PC-3 (cell line): ENCODE measurements at regions not wholly inside any gene's neighbourhood (a gene's known extent, or its start where the extent isn't known, plus 50 kb on each side); places are given as distances from the start of the nearest gene placed in this dataset.
A peak's percentile ranks its signal among the peaks of the same experiment; 100 is the strongest.

Source experiments
- ATAC-seq: fragments of 200-7000 bp; cut with Tn5 transposase; 2 replicates; pipeline ENCODE4 v1.9.1; 2020; ENCODE audit warnings: mild to moderate bottlenecking, moderate library complexity
- BruUV-seq: library from RNA; stranded (reverse); fragments of 400-500 nt; replicated peaks from 2 replicates; lab custom pipeline; 2021; lab: Mats Ljungman, UMichigan
- CTCF ChIA-PET: fragments of 300-600 bp; sonication (Branson Sonifier 250); formaldehyde crosslinking; loops from one replicate; lab custom pipeline; 2022; ENCODE audit warnings: antibody characterized with exemption; lab: Charles Lee
- POLR2A ChIA-PET: fragments of 300-600 bp; sonication (Branson Sonifier 250); formaldehyde crosslinking; loops from one replicate; lab custom pipeline; 2022; ENCODE audit warnings: antibody characterized with exemption; ENCODE audit not compliant: unreplicated experiment; lab: Charles Lee
- DNase-seq: peaks from one replicate; pipeline ENCODE4 v3.0.0-alpha.2; 2015
- H2AFZ ChIP-seq: fragments of 300-600 bp; sonication (generic); 2 replicates; pipeline ENCODE4 v1.6.0; 2016; ENCODE audit warnings: antibody characterized with exemption, low read length
- H3F3A ChIP-seq: fragments of 300-600 bp; sonication (generic); one replicate; pipeline ENCODE4 v1.6.0; 2017; ENCODE audit warnings: antibody characterized with exemption, low read length, control low read depth, mild to moderate bottlenecking; ENCODE audit not compliant: unreplicated experiment
- H3K27ac ChIP-seq: fragments of 300-600 bp; sonication (generic); 2 replicates; pipeline ENCODE4 v1.5.1; 2016; ENCODE audit warnings: mild to moderate bottlenecking, low read length
- H3K27me3 ChIP-seq: fragments of 300-600 bp; sonication (generic); 2 replicates; pipeline ENCODE4 v1.6.1; 2016; ENCODE audit warnings: low read length, mixed read lengths
- H3K36me3 ChIP-seq: fragments of 300-600 bp; sonication (generic); 2 replicates; pipeline ENCODE4 v1.6.1; 2016; ENCODE audit warnings: low read depth, mixed run types, low read length, mixed read lengths
- H3K4me1 ChIP-seq: fragments of 300-600 bp; sonication (generic); 2 replicates; pipeline ENCODE4 v1.5.1; 2016; ENCODE audit warnings: low read length; ENCODE audit not compliant: insufficient read depth
- H3K4me2 ChIP-seq: fragments of 300-600 bp; sonication (generic); 2 replicates; pipeline ENCODE4 v1.6.0; 2016; ENCODE audit warnings: low read length
- H3K4me3 ChIP-seq: fragments of 300-600 bp; sonication (generic); 2 replicates; pipeline ENCODE4 v1.5.1; 2016; ENCODE audit warnings: mild to moderate bottlenecking, low read length, mixed read lengths
- H3K79me2 ChIP-seq: fragments of 300-600 bp; sonication (generic); 2 replicates; pipeline ENCODE4 v1.6.1; 2017; ENCODE audit warnings: low read length, mixed read lengths
- H3K9ac ChIP-seq: fragments of 300-600 bp; sonication (generic); 2 replicates; pipeline ENCODE4 v1.6.0; 2016; ENCODE audit warnings: mild to moderate bottlenecking, low read length
- H3K9me2 ChIP-seq: fragments of 300-600 bp; sonication (generic); replicated peaks from 2 replicates; pipeline ENCODE4 v1.6.1; 2016; ENCODE audit warnings: mixed run types, low read length, mixed read lengths
- H3K9me3 ChIP-seq: fragments of 300-600 bp; sonication (generic); 2 replicates; pipeline ENCODE4 v1.6.1; 2016; ENCODE audit warnings: low read length, mixed read lengths
- H4K20me1 ChIP-seq: fragments of 300-600 bp; sonication (generic); 2 replicates; pipeline ENCODE4 v1.6.1; 2016; ENCODE audit warnings: low read length, mixed read lengths
- EZH2 ChIP-seq: fragments of 300-600 bp; sonication (generic); IDR thresholded peaks from one replicate; pipeline ENCODE4 v1.6.1; 2017; ENCODE audit warnings: antibody characterized with exemption, mild to moderate bottlenecking, low read length; ENCODE audit not compliant: unreplicated experiment
- EZH2phosphoT487 ChIP-seq: fragments of 300-600 bp; sonication (generic); IDR thresholded peaks from 2 replicates; pipeline ENCODE4 v1.6.1; 2018; ENCODE audit warnings: mild to moderate bottlenecking, antibody characterized with exemption, low read length, borderline replicate concordance
- intact Hi-C: fragments of 100-400 bp; cut with micrococcal nuclease; formaldehyde crosslinking; loops from 2 replicates; pipeline ENCODE4 v1.9.0; 2023
- TF ChIP-seq, protein P1 (sequence below): fragments of 300-600 bp; sonication (generic); conservative IDR thresholded peaks from 2 replicates; pipeline ENCODE4 v1.5.1; 2017; ENCODE audit warnings: antibody characterized with exemption, low read depth, mild to moderate bottlenecking, low read length

DNA sequence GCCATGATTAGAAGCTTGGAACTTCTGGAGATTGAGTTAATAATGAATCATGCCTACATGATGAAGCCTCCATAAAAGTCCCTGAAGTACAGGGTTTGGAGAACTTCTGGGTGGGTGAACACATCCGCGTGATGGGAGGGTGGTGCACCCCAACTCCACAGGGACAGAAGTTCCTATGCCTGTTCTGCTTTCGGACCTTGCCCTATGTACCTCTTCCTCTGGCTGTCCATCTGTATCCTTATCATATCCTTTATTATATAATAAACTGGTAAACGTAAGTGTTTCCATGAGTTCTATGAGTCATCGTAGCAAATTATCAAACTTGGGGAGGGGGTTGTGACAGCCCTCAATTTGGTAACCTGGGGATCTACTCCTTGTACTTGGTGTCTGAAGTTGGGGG, 60.2 kb downstream of the ADM start:
- H4K20me1 ChIP-seq = no peaks in the 10 kb centered on the region
- H3K9ac ChIP-seq = no peak overlapping the region
- DNase-seq (no peak), ATAC-seq (no peak)
- ChIA-PET CTCF (no interaction called here), POLR2A (interaction anchor here (0.6 kb wide), 1 partner anchor 14 kb away, joined by 8 read pairs; no protein-coding TSS in a partner anchor)
- intact Hi-C loops = loop anchor here (5.0 kb wide), 1 partner anchor 58 kb away; the partner anchor contains the start of gene ADM
- H3K4me1 ChIP-seq = peaks cover 6% of the 10 kb centered on the region
- no TSS peak for BruUV-seq
- no peak overlapping the region for H3K4me3 ChIP-seq
- TF ChIP-seq EZH2 = no peak
- no peak for TF ChIP-seq EZH2phosphoT487
- TF ChIP-seq, protein P1, sequence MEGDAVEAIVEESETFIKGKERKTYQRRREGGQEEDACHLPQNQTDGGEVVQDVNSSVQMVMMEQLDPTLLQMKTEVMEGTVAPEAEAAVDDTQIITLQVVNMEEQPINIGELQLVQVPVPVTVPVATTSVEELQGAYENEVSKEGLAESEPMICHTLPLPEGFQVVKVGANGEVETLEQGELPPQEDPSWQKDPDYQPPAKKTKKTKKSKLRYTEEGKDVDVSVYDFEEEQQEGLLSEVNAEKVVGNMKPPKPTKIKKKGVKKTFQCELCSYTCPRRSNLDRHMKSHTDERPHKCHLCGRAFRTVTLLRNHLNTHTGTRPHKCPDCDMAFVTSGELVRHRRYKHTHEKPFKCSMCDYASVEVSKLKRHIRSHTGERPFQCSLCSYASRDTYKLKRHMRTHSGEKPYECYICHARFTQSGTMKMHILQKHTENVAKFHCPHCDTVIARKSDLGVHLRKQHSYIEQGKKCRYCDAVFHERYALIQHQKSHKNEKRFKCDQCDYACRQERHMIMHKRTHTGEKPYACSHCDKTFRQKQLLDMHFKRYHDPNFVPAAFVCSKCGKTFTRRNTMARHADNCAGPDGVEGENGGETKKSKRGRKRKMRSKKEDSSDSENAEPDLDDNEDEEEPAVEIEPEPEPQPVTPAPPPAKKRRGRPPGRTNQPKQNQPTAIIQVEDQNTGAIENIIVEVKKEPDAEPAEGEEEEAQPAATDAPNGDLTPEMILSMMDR = no peak
- no peaks in the 10 kb centered on the region for H3K27me3 ChIP-seq
- no peaks in the 10 kb centered on the region for H3K9me2 ChIP-seq
- no peak overlapping the region for H2AFZ ChIP-seq
- H3K27ac ChIP-seq = no peak overlapping the region
- H3K36me3 ChIP-seq = no peaks in the 10 kb centered on the region
- no peak overlapping the region for H3K4me2 ChIP-seq
- no peaks in the 10 kb centered on the region for H3K9me3 ChIP-seq
- H3F3A ChIP-seq = no peaks in the 10 kb centered on the region
- H3K79me2 ChIP-seq = no peaks in the 10 kb centered on the region

DNA sequence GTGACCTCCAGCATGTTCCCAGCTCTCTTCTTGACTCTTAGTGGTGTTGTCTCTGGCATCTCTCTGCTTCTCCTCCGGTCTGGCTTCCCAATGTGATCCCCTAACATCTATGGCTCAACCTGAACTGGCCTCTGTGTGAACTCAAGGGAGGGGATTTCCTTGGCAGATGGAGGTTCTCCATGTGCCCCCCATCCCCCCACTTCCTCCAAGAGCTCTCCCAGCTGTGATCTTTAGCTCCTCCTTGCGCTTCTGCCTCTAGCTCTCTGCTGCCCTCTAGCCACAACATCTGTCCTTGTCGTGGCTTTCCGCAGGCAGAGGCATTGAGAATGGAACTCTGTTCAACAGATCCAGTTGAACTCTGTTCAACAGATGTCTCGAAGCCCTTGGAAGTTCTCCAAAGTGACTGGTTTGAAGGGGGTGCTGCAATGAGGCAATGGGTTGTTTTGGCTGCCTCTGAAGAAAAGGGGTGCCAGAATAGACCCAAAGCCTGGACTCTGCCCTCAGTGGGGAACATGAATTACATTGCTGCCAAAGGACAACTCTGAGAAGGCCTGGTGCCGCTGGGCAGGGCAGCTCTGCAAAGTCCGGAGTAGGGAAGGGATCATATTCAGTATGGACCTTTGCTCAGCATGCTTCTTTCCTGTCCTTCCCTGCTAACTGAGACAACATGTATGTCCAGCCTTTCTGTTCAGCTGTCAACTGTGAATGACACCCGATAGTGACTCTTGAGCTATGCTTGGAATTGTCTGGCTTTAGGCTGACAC, 61.9 kb downstream of the ADM start:
- Histone ChIP-seq H3K9me2 (no peaks in the 10 kb centered on the region), H2AFZ (peak overlapping the region; percentile 29; the same call in 1 of the 2 replicates), H3K27ac (no peak overlapping the region), H3K79me2 (no peaks in the 10 kb centered on the region), H3K4me3 (no peak overlapping the region), H3F3A (no peaks in the 10 kb centered on the region), H3K4me1 (peaks cover 6% of the 10 kb centered on the region), H3K9ac (no peak overlapping the region), H3K9me3 (no peaks in the 10 kb centered on the region), H3K4me2 (no peak overlapping the region), H4K20me1 (no peaks in the 10 kb centered on the region), H3K36me3 (no peaks in the 10 kb centered on the region), H3K27me3 (no peaks in the 10 kb centered on the region)
- ChIA-PET POLR2A (no interaction called here), CTCF (interaction anchor here (0.6 to 1.7 kb wide), 7 partner anchors 8 to 62 kb away, joined by 3 to 5 read pairs (median 3); partner anchors contain the start of gene ADM)
- no peak for TF ChIP-seq EZH2
- TF ChIP-seq, protein P1 = peak; percentile 88
- peak; percentile 85 for DNase-seq
- no TSS peak for BruUV-seq
- intact Hi-C loops = loop anchor here (2.0 to 5.0 kb wide), 2 partner anchors 44 to 59 kb away; partner anchors contain the start of gene ADM
- peak; percentile 87 for ATAC-seq
